ENCODE measurements at regions not wholly inside any gene's neighbourhood (a gene's known extent, or its start where the extent isn't known, plus 50 kb on each side); places are given as distances from the start of the nearest gene placed in this dataset.

DNA sequence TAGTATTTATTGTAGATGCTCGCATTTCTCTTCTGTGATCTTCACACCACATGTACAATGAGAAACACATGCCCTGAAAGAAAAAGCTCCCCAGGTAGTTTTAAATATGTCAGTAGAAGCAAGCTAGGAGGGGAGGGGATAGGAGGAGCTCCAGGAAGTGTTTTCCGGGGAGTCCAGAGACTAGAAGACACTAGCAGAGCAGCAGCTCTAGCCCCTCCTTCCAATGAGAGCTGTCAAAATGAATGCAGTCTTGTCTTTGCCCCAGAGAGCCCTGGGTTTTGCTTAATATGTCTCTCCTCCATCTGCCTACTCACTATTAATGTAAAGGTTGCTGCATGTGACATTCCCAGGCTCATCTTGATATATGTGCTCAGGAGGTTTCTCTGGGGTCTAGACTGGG, 462.6 kb upstream of the SOX11 start:
- Mint-ChIP-seq H3K4me3 (ENCODE audit: unreplicated experiment) (no peak overlapping the region), H3K4me1 (ENCODE audit: low read depth, unreplicated experiment) (peaks cover 25% of the 10 kb centered on the region), H3K27me3 (ENCODE audit: unreplicated experiment) (peaks cover 4% of the 10 kb centered on the region), H3K9me3 (ENCODE audit: unreplicated experiment) (peaks cover 7% of the 10 kb centered on the region), H3K36me3 (ENCODE audit: unreplicated experiment) (no peaks in the 10 kb centered on the region), H3K27ac (ENCODE audit: unreplicated experiment) (peak overlapping the region; percentile 60)
- TF ChIP-seq, protein P1, sequence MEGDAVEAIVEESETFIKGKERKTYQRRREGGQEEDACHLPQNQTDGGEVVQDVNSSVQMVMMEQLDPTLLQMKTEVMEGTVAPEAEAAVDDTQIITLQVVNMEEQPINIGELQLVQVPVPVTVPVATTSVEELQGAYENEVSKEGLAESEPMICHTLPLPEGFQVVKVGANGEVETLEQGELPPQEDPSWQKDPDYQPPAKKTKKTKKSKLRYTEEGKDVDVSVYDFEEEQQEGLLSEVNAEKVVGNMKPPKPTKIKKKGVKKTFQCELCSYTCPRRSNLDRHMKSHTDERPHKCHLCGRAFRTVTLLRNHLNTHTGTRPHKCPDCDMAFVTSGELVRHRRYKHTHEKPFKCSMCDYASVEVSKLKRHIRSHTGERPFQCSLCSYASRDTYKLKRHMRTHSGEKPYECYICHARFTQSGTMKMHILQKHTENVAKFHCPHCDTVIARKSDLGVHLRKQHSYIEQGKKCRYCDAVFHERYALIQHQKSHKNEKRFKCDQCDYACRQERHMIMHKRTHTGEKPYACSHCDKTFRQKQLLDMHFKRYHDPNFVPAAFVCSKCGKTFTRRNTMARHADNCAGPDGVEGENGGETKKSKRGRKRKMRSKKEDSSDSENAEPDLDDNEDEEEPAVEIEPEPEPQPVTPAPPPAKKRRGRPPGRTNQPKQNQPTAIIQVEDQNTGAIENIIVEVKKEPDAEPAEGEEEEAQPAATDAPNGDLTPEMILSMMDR (IDR thresholded peaks at IDR 0.05; ENCODE audit: partially characterized antibody, unreplicated experiment), result no peak
- DNase-seq, result no peak

DNA sequence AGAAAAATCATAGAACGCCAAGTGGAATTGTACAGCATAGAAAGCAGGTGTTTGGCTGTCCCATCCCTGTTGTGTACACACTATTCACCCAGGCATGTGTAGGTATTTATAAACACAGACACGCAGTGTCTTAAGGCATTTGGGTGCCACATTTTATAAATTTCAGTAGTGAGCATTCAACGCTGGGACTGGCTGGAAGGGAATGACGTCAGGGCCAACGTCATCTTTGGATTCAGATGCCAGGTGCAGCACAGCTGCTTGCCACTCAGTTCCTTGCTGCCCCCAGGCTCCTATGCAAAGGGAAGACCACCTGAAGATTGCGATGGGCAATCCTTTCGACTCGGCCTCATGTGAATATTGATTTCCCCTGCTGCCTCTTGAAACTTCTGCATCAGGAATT, 461.7 kb upstream of the SOX11 start:
- TF ChIP-seq, protein P1 (IDR thresholded peaks at IDR 0.05; ENCODE audit: partially characterized antibody, unreplicated experiment), result no peak
- peaks cover 24% of the 10 kb centered on the region for H3K4me1 Mint-ChIP-seq (ENCODE audit: low read depth, unreplicated experiment)
- no peak for DNase-seq
- H3K4me3 Mint-ChIP-seq (ENCODE audit: unreplicated experiment), result no peak overlapping the region
- H3K27me3 Mint-ChIP-seq (ENCODE audit: unreplicated experiment), result peaks cover 4% of the 10 kb centered on the region
- H3K27ac Mint-ChIP-seq (ENCODE audit: unreplicated experiment), result no peak overlapping the region
- peaks cover 7% of the 10 kb centered on the region for H3K9me3 Mint-ChIP-seq (ENCODE audit: unreplicated experiment)
- no peaks in the 10 kb centered on the region for H3K36me3 Mint-ChIP-seq (ENCODE audit: unreplicated experiment)

DNA sequence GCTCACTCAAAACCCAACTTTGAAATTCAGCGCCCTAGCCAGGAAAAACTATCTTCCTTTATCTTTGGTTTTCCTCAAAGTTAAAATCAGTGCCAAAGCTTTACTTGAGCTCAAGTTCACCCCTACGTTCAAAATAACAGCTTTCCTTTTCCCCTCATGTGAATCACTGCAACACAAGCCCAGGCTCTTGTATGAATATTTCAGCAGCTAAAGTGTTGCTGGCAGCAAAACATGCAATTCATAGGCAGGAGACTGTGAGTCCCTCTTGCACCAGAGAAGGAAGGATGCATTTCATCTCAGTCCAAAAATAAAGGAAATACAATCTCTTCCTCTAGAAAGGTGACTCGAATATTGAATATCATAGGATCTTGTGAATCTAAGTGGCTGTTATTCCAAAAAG, 461.3 kb upstream of the SOX11 start:
- Mint-ChIP-seq H3K4me1 (ENCODE audit: low read depth, unreplicated experiment) (peaks cover 27% of the 10 kb centered on the region), H3K36me3 (ENCODE audit: unreplicated experiment) (no peaks in the 10 kb centered on the region), H3K27ac (ENCODE audit: unreplicated experiment) (no peak overlapping the region), H3K27me3 (ENCODE audit: unreplicated experiment) (peaks cover 4% of the 10 kb centered on the region), H3K4me3 (ENCODE audit: unreplicated experiment) (no peak overlapping the region), H3K9me3 (ENCODE audit: unreplicated experiment) (peaks cover 7% of the 10 kb centered on the region)
- TF ChIP-seq, protein P1 (IDR thresholded peaks at IDR 0.05; ENCODE audit: partially characterized antibody, unreplicated experiment), result no peak
- no peak for DNase-seq

DNA sequence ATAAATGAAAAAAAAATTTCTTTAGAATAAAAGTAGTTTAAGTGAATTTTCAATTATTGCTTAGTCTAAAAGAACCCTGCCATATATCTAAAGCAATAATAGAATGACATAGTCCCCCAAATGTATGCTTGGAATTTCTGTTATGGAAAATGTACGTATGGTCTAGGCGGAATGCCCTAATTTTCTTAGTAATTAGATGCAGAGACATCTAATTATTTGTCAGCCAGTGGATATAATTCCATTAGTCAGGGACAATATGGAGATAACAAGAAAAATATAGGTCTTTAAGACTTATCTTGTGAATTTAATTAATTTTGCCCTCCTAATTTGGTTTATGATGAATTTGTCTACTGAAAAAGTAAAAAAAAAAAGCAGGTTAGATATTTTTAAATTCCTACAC, 460.9 kb upstream of the SOX11 start:
- TF ChIP-seq, protein P1 (IDR thresholded peaks at IDR 0.05; ENCODE audit: partially characterized antibody, unreplicated experiment), result no peak
- Mint-ChIP-seq H3K27ac (ENCODE audit: unreplicated experiment) (no peak overlapping the region), H3K4me1 (ENCODE audit: low read depth, unreplicated experiment) (peaks cover 31% of the 10 kb centered on the region), H3K4me3 (ENCODE audit: unreplicated experiment) (no peak overlapping the region), H3K9me3 (ENCODE audit: unreplicated experiment) (peaks cover 7% of the 10 kb centered on the region), H3K36me3 (ENCODE audit: unreplicated experiment) (no peaks in the 10 kb centered on the region), H3K27me3 (ENCODE audit: unreplicated experiment) (peaks cover 4% of the 10 kb centered on the region)
- DNase-seq, result no peak

DNA sequence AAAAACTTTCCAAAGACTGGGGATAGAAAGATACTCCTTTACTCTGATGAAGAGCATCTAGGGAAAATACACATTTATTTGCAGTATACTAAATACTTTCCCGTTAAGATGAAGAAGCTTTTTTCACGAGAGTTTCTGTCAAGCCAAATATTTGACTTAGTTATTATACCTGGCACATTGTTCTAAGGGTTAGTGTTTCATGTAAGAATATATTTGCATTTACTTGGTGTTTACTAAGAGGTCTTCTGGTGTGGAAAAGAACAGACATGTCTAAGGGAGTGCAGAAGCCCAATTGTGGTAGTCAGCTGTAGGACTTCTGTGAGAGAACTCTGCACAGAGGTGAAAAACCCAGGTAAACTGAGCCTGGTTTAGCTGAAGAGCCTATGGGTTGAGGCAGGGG, 457.6 kb upstream of the SOX11 start:
- TF ChIP-seq, protein P1 (IDR thresholded peaks at IDR 0.05; ENCODE audit: partially characterized antibody, unreplicated experiment), result no peak
- H3K9me3 Mint-ChIP-seq (ENCODE audit: unreplicated experiment), result peaks cover 4% of the 10 kb centered on the region
- H3K4me1 Mint-ChIP-seq (ENCODE audit: low read depth, unreplicated experiment), result peaks cover 35% of the 10 kb centered on the region
- H3K4me3 Mint-ChIP-seq (ENCODE audit: unreplicated experiment), result no peak overlapping the region
- no peak for DNase-seq
- no peak overlapping the region for H3K27ac Mint-ChIP-seq (ENCODE audit: unreplicated experiment)
- H3K36me3 Mint-ChIP-seq (ENCODE audit: unreplicated experiment), result no peaks in the 10 kb centered on the region
- H3K27me3 Mint-ChIP-seq (ENCODE audit: unreplicated experiment), result peaks cover 2% of the 10 kb centered on the region
